DMS114 treated with DMSO at 0.1 percent for 48 hours (cell line): ENCODE measurements at regions not wholly inside any gene's neighbourhood (a gene's known extent, or its start where the extent isn't known, plus 50 kb on each side); places are given as distances from the start of the nearest gene placed in this dataset.

Experiments used
- DNase-seq: peaks from one replicate; lab custom pipeline; 2025; ENCODE audit not compliant: unreplicated experiment; lab: John Stamatoyannopoulos, UW

- peak; percentile 8 for DNase-seq
Measured at GRCh38 chr5:50963971-50964745, 297.7 kb downstream of the PARP8 start.

- DNase-seq = no peak
Measured at GRCh38 chr5:50964746-50965653, 298.6 kb downstream of the PARP8 start.

GRCh38 chr5:50965654-50966375 lies 299.4 kb downstream of the PARP8 start:
- no peak for DNase-seq

GRCh38 chr5:50967009-50967562 lies 300.6 kb downstream of the PARP8 start:
- peak; percentile 29 for DNase-seq

GRCh38 chr5:50967563-50968355 lies 301.3 kb downstream of the PARP8 start:
- peak; percentile 19 for DNase-seq

- peak; percentile 29 for DNase-seq
Measured at GRCh38 chr5:50968356-50969149, 302.1 kb downstream of the PARP8 start.

GRCh38 chr5:50969151-50970031 lies 303.0 kb downstream of the PARP8 start:
- DNase-seq = peak; percentile 23

GRCh38 chr5:50975840-50976239 lies 309.4 kb downstream of the PARP8 start:
- no peak for DNase-seq

GRCh38 chr5:50978924-50979323 lies 312.5 kb downstream of the PARP8 start:
- no peak for DNase-seq

GRCh38 chr5:50984640-50985039 lies 318.2 kb downstream of the PARP8 start:
- DNase-seq = no peak

GRCh38 chr5:50990296-50990924 lies 324.0 kb downstream of the PARP8 start:
- DNase-seq = no peak

- no peak for DNase-seq
Measured at GRCh38 chr5:50995285-50995942, 329.0 kb downstream of the PARP8 start.

GRCh38 chr5:51001227-51001923 lies 334.9 kb downstream of the PARP8 start:
- no peak for DNase-seq

- no peak for DNase-seq
Measured at GRCh38 chr5:51002368-51002767, 335.9 kb downstream of the PARP8 start.

- DNase-seq = no peak
Measured at GRCh38 chr5:51013036-51013435, 346.6 kb downstream of the PARP8 start.

GRCh38 chr5:51018423-51018822 lies 352.0 kb downstream of the PARP8 start:
- DNase-seq = no peak

GRCh38 chr5:51024263-51024662 lies 357.8 kb downstream of the PARP8 start:
- DNase-seq = no peak
